ENCODE measurements at regions not wholly inside any gene's neighbourhood (a gene's known extent, or its start where the extent isn't known, plus 50 kb on each side); places are given as distances from the start of the nearest gene placed in this dataset.

DNA sequence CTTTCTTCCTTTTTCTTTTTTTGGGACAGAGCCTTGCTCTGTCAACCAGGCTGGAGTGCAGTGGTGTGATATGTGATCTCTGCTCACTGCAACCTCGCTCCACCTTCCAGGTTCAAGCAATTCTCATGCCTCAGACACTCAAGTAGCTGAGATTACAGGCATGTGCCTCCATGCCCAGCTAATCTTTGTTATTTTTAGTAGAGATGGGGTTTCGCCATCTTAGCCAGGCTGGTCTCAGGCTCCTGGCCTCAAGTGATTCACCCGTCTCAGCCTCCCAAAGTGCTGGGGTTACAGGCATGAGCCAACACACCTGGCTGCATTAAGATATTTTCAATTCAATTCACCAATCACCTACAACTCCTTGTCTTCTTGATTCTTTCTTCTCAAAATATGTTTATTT lies 1046.5 kb downstream of the GALC start:
- TF ChIP-seq GATA2 (IDR thresholded peaks at IDR 0.05; ENCODE audit: insufficient read depth, insufficient read length, low read depth, low read length) (no peak), POLR2A (IDR thresholded peaks at IDR 0.05; ENCODE audit: low read depth, low read length) (no peak), EZH2 (IDR thresholded peaks at IDR 0.05; ENCODE audit: borderline replicate concordance, low read depth, low read length, severe bottlenecking) (no peak), FOS (IDR thresholded peaks at IDR 0.05; ENCODE audit: borderline replicate concordance, insufficient read depth, low read length) (no peak), MYC (IDR thresholded peaks at IDR 0.05; ENCODE audit: low read depth, low read length) (no peak), POLR2AphosphoS5 (IDR thresholded peaks at IDR 0.05; ENCODE audit: insufficient read depth, low read depth, low read length) (no peak), JUN (IDR thresholded peaks at IDR 0.05; ENCODE audit: borderline replicate concordance, insufficient read depth, insufficient read length, low read depth) (no peak)
- TF ChIP-seq, protein P1, sequence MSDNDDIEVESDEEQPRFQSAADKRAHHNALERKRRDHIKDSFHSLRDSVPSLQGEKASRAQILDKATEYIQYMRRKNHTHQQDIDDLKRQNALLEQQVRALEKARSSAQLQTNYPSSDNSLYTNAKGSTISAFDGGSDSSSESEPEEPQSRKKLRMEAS (IDR thresholded peaks at IDR 0.05; ENCODE audit: insufficient read depth, insufficient read length) = no peak
- TF ChIP-seq, protein P2, sequence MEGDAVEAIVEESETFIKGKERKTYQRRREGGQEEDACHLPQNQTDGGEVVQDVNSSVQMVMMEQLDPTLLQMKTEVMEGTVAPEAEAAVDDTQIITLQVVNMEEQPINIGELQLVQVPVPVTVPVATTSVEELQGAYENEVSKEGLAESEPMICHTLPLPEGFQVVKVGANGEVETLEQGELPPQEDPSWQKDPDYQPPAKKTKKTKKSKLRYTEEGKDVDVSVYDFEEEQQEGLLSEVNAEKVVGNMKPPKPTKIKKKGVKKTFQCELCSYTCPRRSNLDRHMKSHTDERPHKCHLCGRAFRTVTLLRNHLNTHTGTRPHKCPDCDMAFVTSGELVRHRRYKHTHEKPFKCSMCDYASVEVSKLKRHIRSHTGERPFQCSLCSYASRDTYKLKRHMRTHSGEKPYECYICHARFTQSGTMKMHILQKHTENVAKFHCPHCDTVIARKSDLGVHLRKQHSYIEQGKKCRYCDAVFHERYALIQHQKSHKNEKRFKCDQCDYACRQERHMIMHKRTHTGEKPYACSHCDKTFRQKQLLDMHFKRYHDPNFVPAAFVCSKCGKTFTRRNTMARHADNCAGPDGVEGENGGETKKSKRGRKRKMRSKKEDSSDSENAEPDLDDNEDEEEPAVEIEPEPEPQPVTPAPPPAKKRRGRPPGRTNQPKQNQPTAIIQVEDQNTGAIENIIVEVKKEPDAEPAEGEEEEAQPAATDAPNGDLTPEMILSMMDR (IDR thresholded peaks at IDR 0.05; ENCODE audit: extremely low read depth in 1 of 2, insufficient read depth in 1 of 2, low read depth in 1 of 2, low read length in 2 of 2) = no peak
- CTCF ChIA-PET = no interaction called here
- FAIRE-seq = no peak

More for the DNA sequence above, 1046.5 kb downstream of the GALC start:
- Histone ChIP-seq H3K9me3 (replicated peaks; ENCODE audit: control insufficient read depth, insufficient read depth, low read length) (peaks cover 1% of the 10 kb centered on the region), H3K9ac (replicated peaks; ENCODE audit: extremely low read depth, insufficient read depth, low read length) (no peak overlapping the region), H3K79me2 (ENCODE audit: control insufficient read depth, insufficient read depth, low read length) (no peaks in the 10 kb centered on the region), H3K4me1 (ENCODE audit: control insufficient read depth, extremely low read depth, insufficient read depth, low read length) (no peaks in the 10 kb centered on the region), H3K9me1 (replicated peaks; ENCODE audit: control insufficient read depth, extremely low read depth, insufficient read depth, low read length) (no peaks in the 10 kb centered on the region), H2AFZ (ENCODE audit: low read depth, low read length) (no peak overlapping the region), H3K27ac (ENCODE audit: insufficient read depth, low read depth, low read length) (no peak overlapping the region), H3K4me3 (replicated peaks in 1 of 3; ENCODE audit: insufficient read depth in 1 of 3, low read depth in 1 of 3, low read length in 3 of 3) (no peak overlapping the region), H3K36me3 (ENCODE audit: control insufficient read depth in 2 of 2, extremely low read depth in 1 of 2, insufficient read depth in 2 of 2, low read length in 2 of 2) (no peaks in the 10 kb centered on the region), H4K20me1 (replicated peaks; ENCODE audit: control insufficient read depth, extremely low read depth, insufficient read depth, low read length) (no peaks in the 10 kb centered on the region), H3K27me3 (ENCODE audit: control insufficient read depth in 2 of 2, insufficient read depth in 2 of 2, low read length in 2 of 2) (no peaks in the 10 kb centered on the region), H3K4me2 (ENCODE audit: insufficient read depth, low read length) (no peak overlapping the region)
- no peak for DNase-seq (ENCODE audit: low read depth, low spot score)
- intact Hi-C loops (cut with micrococcal nuclease) = no loop called here
- dilution Hi-C loops (cut with MboI; ENCODE audit: extremely low pct_ligation_motif_present, low sequenced_read_pairs) = no loop called here
- POLR2A ChIA-PET = no interaction called here
- no TSS peak for BruUV-seq (replicated peaks)
